Natural killer cell treated with Interleukin-12 subunit alpha and Interleukin-12 subunit beta and Interleukin-15 and Interleukin-18, amount 100 ng/mL, for 72 hours (primary cell): ENCODE measurements at regions not wholly inside any gene's neighbourhood (a gene's known extent, or its start where the extent isn't known, plus 50 kb on each side); places are given as distances from the start of the nearest gene placed in this dataset.
"Not testable (repeated sequence)": the region's sequence is repeated elsewhere in the genome, so short reads cannot be mapped to it uniquely, and the experiment has no call there.

ENCODE experiments used
- ATAC-seq, 2 donors: fragments of 150-1000 bp; cut with Tn5 transposase in 1 of 2; sonication (Bioruptor Pico), chemical (Tn5 transposase) in 1 of 2; 2 replicates each; pipeline ENCODE4 v1.10.0; 2021
- DNase-seq: peaks from one replicate; pipeline ENCODE4 v3.0.0; 2022; ENCODE audit warnings: low spot score
- H3K27ac Mint-ChIP-seq, 2 donors: 1 replicate in 1 of 2; 2 replicates in 1 of 2; pipeline ENCODE4 v1.8.0; 2022; ENCODE audit warnings: mixed read lengths in 2 of 2, mild to moderate bottlenecking in 1 of 2, moderate library complexity in 1 of 2
- H3K27me3 Mint-ChIP-seq, 2 donors: 1 replicate in 1 of 2; 2 replicates in 1 of 2; pipeline ENCODE4 v1.8.0; 2022; ENCODE audit warnings: mixed read lengths in 2 of 2
- H3K36me3 Mint-ChIP-seq: one replicate; pipeline ENCODE4 v1.8.0; 2022; ENCODE audit warnings: mixed read lengths
- H3K4me1 Mint-ChIP-seq, 2 donors: 1 replicate in 1 of 2; 2 replicates in 1 of 2; pipeline ENCODE4 v1.8.0; 2022; ENCODE audit warnings: low read depth in 2 of 2, mixed read lengths in 2 of 2, mild to moderate bottlenecking in 1 of 2
- H3K4me3 Mint-ChIP-seq: one replicate; pipeline ENCODE4 v1.8.0; 2022; ENCODE audit warnings: mixed read lengths
- H3K9me3 Mint-ChIP-seq: 2 replicates; pipeline ENCODE4 v1.8.0; 2022; ENCODE audit warnings: mixed read lengths

DNA sequence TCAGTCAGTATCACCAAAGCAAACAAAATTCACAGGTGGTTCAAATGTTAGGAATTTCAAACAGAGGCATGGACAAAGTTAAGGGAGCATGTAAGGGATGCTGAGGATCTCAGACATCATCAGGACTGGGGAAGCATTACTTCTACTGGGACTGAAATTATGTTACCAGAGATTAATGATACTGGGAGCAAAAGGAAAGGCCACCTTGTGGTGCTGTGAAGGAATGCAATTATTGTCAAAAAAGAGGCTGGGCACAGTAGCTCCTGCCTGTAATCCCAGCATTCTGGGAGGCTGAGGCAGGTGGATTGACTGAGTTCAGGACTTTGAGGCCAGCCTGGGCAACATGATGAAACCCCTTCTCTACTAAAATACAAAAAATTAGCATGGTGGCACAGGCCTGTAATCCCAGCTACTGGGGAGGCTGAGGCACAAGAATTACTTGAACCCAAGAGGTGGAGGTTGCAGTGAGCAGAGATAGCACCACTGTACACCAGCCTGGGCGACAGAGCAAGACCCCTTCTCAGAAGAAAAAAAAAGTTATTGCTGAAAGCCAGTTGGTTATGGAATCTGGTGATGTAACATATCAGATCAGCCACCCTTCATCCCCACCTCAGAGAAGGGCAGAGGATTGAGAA lies 954.3 kb downstream of the PCDH7 start:
- H3K36me3 Mint-ChIP-seq, result no peaks in the 10 kb centered on the region
- H3K4me1 Mint-ChIP-seq, result no peaks in the 10 kb centered on the region
- no peak for DNase-seq
- no peaks in the 10 kb centered on the region for H3K27me3 Mint-ChIP-seq
- H3K9me3 Mint-ChIP-seq, result peaks cover 6% of the 10 kb centered on the region
- H3K4me3 Mint-ChIP-seq, result no peak overlapping the region
- no peak overlapping the region for H3K27ac Mint-ChIP-seq
- ATAC-seq, result no peak

DNA sequence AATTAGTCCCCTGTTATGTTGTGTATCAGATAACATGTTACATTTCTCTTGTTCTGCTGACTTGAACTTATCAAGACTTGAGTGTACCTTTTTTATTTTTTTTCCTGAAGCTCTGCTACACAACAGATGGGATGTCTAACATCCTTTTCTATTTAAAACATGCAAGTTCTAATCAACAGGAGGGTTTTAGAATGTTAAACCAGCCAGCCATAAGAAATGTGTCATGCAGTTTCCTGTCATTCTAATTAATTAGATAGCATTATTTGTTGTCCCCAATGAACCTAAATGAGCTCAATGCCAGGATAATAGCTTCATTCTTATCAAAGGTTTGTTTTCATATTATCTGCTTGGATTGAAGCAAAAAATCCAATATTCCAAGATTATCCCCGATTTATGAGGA lies 958.2 kb downstream of the PCDH7 start:
- Mint-ChIP-seq H3K27me3 (no peaks in the 10 kb centered on the region), H3K36me3 (no peaks in the 10 kb centered on the region), H3K4me3 (no peak overlapping the region), H3K27ac (no peak overlapping the region), H3K9me3 (peaks cover 7% of the 10 kb centered on the region), H3K4me1 (no peaks in the 10 kb centered on the region)
- ATAC-seq (no peak), DNase-seq (no peak)

DNA sequence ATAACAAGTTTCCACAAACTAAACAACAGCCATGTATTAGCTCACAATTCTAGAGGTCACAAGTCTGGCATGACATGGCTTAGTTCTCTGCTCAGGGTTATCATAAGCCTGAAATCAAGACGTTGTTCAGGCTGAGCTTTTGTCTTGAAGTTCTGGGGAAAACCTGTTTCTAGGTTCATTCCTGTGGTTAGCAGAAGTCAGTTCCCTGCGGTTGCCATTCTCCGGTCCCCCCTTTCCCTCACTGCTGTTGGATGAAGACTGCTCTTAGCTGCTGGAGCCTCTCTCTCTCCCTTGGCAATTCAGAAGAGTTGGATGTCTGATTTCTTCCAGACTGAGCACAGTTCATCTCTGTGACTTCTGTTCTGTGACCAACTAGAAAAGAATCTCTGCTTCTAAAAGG lies 962.6 kb downstream of the PCDH7 start:
- H3K4me1 Mint-ChIP-seq, result no peaks in the 10 kb centered on the region
- ATAC-seq (no peak), DNase-seq (no peak)
- no peaks in the 10 kb centered on the region for H3K36me3 Mint-ChIP-seq
- no peak overlapping the region for H3K27ac Mint-ChIP-seq
- H3K4me3 Mint-ChIP-seq, result no peak overlapping the region
- H3K9me3 Mint-ChIP-seq, result peaks cover 3% of the 10 kb centered on the region
- H3K27me3 Mint-ChIP-seq, result no peaks in the 10 kb centered on the region

DNA sequence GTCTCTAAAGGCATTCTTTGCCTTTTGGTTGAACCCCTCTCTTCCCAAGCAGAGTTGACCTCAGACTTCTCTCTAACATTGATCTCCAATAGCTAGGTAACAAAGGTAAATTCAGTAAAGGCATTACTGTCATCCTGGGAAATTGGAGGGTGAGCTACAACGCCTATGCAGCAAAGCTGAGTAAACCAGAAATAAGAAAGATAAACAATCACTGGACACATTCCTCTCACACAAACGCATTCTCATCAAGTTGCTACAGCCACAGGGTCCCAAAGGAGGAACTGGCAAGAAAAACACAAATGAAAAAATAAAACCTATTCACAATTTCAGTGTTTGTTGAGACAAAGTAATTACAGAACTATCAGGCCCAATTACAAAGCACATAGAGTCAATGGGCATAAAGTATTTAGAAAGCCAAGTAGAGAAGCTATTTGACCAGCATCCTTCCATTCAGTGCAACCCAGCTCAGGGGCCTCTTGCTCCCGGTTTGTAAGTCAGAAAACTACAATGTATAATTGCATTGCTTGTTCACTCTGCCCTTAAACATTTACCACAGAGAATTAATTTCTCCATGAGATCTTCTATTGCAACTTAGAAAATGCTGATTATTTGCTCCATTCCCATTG lies 967.7 kb downstream of the PCDH7 start:
- no peaks in the 10 kb centered on the region for H3K4me1 Mint-ChIP-seq
- H3K36me3 Mint-ChIP-seq, result no peaks in the 10 kb centered on the region
- DNase-seq (no peak), ATAC-seq (no peak)
- no peaks in the 10 kb centered on the region for H3K27me3 Mint-ChIP-seq
- H3K27ac Mint-ChIP-seq, result no peak overlapping the region
- H3K4me3 Mint-ChIP-seq, result no peak overlapping the region
- H3K9me3 Mint-ChIP-seq, result peaks cover 4% of the 10 kb centered on the region

DNA sequence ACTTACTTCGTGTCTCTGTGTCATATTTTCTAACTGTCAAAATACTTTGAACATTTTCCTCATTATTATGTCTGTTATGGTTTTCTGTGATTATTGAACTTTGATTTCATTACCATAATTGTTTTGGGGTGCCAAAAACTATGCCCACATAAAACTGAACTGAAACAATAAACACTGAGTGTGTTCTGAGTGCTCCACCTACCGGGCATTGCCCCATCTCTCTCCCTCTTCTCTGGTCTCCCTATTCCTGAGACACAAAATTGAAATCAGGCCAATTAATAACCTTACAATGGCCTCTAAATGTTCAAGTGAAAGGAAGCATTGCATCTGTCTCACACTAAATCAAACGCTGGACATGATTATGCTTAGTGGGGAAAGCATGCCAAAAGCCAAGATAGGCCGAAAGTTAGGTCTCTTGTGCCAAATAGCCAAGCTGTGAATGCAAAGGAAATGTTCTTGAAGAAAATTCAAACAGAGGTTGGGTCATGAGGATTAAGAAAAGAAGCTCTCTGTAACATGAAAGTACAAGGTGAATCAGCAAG lies 972.3 kb downstream of the PCDH7 start:
- Mint-ChIP-seq H3K27ac (no peak overlapping the region), H3K27me3 (no peaks in the 10 kb centered on the region), H3K4me1 (no peaks in the 10 kb centered on the region), H3K4me3 (no peak overlapping the region), H3K9me3 (peaks cover 12% of the 10 kb centered on the region), H3K36me3 (no peaks in the 10 kb centered on the region)
- no peak for DNase-seq
- ATAC-seq, result no peak

DNA sequence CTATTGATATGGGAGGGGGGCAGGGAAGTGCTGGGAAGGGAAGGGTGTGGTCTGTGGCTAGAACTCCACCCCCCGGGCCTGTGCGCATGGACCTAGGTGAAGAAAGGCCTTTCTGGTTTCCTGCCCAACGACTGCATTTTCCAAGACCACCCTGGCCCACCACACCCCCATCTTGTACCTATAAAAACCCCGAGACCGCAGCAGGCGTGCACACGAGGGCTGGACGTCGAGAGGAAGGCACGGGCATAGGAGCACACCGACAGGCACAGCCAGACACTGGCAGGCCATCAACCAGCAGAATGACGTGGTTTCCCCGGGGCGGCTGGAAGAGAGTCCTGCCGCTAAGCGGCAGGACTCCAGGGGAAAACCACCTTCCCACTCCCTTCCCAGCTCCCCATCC lies 981.1 kb downstream of the PCDH7 start:
- Mint-ChIP-seq H3K4me3 (no peak overlapping the region), H3K4me1 (no peaks in the 10 kb centered on the region), H3K9me3 (peaks cover 23% of the 10 kb centered on the region), H3K36me3 (peaks cover 12% of the 10 kb centered on the region), H3K27me3 (no peaks in the 10 kb centered on the region), H3K27ac (no peak overlapping the region)
- DNase-seq (no peak), ATAC-seq (no peak)

DNA sequence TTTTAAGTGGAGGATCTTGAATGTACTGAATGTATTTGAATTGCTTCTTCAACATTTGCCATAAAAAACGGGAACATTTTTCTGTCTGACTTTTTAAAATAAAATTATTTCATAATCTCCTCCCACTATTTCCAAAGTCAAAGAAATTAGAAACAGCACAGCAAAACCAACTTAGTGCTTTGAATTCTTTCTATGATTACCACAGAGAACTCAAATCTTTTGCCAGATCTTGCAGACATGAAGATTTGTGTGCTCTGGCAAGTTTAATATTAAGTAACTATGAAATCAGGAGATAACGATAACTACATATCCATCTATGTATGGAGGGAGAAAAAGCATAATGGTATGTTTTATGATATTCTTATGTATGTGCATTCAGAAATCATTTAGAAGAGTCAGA lies 982.2 kb downstream of the PCDH7 start:
- Mint-ChIP-seq H3K36me3 (peaks cover 12% of the 10 kb centered on the region), H3K27ac (no peak overlapping the region), H3K4me1 (no peaks in the 10 kb centered on the region), H3K4me3 (no peak overlapping the region), H3K9me3 (peaks cover 23% of the 10 kb centered on the region), H3K27me3 (no peaks in the 10 kb centered on the region)
- no peak for ATAC-seq
- DNase-seq, result no peak

DNA sequence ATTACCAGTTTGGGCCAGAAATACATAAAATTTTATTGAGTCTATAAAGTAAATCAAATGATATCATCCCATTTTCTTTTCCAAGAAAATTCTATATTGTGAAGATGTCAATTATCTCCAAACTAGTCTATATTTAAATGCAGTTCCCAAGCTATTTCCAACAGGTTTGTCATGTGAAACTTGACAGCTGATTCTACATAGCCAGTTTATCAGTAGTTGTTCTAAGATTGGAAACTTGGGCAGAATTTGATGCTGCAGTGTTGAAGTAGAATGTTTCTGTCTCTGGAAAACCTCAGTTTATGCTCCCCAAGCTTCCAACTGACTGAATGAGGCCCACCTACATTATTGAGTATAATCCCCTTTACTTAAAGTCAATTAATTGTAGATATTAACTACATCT lies 994.1 kb downstream of the PCDH7 start:
- Mint-ChIP-seq H3K27me3 (no peaks in the 10 kb centered on the region), H3K4me1 (no peaks in the 10 kb centered on the region), H3K4me3 (no peak overlapping the region), H3K9me3 (peaks cover 11% of the 10 kb centered on the region), H3K36me3 (peaks cover 8% of the 10 kb centered on the region), H3K27ac (no peak overlapping the region)
- DNase-seq (no peak), ATAC-seq (no peak)

DNA sequence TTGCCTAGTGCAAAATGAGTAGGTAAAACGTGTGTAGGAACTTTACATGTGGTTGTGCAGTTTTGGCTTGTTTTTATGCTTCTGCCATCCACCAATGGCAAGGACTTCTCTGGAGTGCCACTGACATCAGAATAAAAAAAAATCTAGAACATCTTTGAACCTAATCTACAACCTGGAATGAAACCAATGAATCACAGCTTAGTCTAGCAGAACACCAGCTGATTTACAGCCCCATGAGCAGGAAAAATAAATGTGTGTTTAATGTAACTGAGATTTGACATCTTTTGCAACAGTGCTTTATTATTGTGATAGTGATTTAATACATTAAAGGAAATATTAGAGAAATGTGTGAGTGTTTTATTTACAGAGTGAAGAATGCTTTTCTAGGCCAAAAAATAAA lies 995.1 kb downstream of the PCDH7 start:
- H3K4me1 Mint-ChIP-seq, result no peaks in the 10 kb centered on the region
- no peaks in the 10 kb centered on the region for H3K27me3 Mint-ChIP-seq
- peaks cover 4% of the 10 kb centered on the region for H3K36me3 Mint-ChIP-seq
- DNase-seq, result no peak
- no peak overlapping the region for H3K27ac Mint-ChIP-seq
- no peak overlapping the region for H3K4me3 Mint-ChIP-seq
- H3K9me3 Mint-ChIP-seq, result peaks cover 18% of the 10 kb centered on the region
- no peak for ATAC-seq

DNA sequence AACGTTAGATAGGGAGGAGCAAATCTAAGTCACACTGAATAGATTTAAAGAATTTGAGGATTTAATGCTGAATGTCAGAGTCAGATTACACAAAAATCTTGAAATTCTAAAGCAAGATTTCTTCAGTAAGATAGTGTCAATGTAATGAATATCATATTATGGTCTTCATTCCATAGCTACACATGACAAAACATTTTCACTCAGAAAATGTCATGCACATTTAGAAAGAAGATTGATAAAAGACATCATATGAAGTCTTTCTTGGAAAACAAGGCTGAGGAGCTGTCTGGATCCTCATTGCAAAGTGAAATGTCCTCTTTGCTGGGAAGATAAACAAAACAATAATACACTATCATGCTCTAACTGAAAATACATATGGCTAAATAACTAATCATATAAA lies 1006.9 kb downstream of the PCDH7 start:
- H3K27ac Mint-ChIP-seq, result no peak overlapping the region
- DNase-seq, result no peak
- no peaks in the 10 kb centered on the region for H3K27me3 Mint-ChIP-seq
- peaks cover 7% of the 10 kb centered on the region for H3K9me3 Mint-ChIP-seq
- no peak for ATAC-seq
- no peaks in the 10 kb centered on the region for H3K4me1 Mint-ChIP-seq
- H3K36me3 Mint-ChIP-seq, result no peaks in the 10 kb centered on the region
- no peak overlapping the region for H3K4me3 Mint-ChIP-seq

DNA sequence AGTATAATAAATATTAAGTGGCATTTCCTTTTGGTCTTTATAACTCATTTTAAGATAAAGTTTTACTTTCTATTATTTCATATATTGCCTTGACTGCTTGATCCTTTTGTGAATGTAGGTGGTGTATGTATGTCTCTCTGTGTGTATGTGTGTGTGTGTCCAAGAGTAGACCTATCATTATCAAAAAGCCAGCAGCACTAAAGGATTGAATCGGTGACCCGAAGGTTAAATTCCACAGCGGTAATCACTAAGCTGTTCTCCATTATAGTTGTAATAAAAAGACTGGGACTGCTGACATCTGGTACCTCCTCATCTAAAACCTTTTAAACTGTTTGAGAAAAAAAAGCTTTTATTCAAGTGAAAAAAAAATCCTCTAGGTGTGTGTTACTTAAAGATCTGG lies 1014.8 kb downstream of the PCDH7 start:
- Mint-ChIP-seq H3K27me3 (no peaks in the 10 kb centered on the region), H3K4me3 (no peak overlapping the region), H3K9me3 (peaks cover 11% of the 10 kb centered on the region), H3K27ac (no peak overlapping the region), H3K36me3 (peaks cover 4% of the 10 kb centered on the region), H3K4me1 (no peaks in the 10 kb centered on the region)
- ATAC-seq, result no peak
- DNase-seq, result no peak

DNA sequence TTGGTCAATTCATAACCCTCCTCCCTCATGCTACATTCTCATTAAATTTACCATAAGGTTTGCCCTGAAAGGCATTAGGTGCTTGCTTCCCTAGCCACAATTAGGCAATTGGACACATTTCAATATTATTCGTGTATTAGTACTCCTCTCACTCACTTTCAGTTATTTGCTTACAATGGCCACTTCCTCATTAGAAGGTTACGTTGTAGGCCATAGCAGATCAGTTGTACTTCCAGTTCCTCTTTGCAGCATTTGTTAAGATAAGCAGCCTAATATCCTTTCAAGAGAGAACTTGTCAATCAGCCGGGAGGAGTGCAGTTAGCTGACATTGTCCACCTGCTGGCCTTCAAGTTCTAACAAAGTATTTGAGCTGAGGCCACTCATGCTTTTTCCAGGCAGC lies 1017.2 kb downstream of the PCDH7 start:
- Mint-ChIP-seq H3K27ac (no peak overlapping the region), H3K4me1 (no peaks in the 10 kb centered on the region), H3K36me3 (peaks cover 4% of the 10 kb centered on the region), H3K27me3 (no peaks in the 10 kb centered on the region), H3K9me3 (peaks cover 8% of the 10 kb centered on the region), H3K4me3 (no peak overlapping the region)
- ATAC-seq (no peak), DNase-seq (no peak)

DNA sequence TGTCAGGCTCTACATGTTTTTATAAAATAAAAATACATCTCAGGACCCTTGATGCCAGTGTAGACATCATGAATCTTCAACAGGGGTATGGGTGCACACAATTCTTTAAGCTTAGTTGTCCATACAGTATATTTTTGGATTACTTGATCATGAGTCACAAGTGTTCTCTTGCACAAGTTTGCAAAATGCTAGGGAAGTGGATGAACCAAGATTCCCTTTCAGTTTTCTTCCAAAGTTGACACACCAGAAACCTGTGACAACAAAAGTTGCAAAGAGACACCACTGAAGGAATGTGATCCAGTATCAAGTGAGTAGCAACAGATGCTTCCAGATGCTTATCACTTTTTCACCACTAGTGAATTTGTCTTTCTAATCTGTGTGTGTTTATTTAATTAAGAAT lies 1021.2 kb downstream of the PCDH7 start:
- H3K36me3 Mint-ChIP-seq, result no peaks in the 10 kb centered on the region
- H3K27me3 Mint-ChIP-seq, result no peaks in the 10 kb centered on the region
- H3K9me3 Mint-ChIP-seq, result peaks cover 8% of the 10 kb centered on the region
- no peak for DNase-seq
- H3K27ac Mint-ChIP-seq, result no peak overlapping the region
- H3K4me3 Mint-ChIP-seq, result no peak overlapping the region
- ATAC-seq, result no peak
- H3K4me1 Mint-ChIP-seq, result no peaks in the 10 kb centered on the region

DNA sequence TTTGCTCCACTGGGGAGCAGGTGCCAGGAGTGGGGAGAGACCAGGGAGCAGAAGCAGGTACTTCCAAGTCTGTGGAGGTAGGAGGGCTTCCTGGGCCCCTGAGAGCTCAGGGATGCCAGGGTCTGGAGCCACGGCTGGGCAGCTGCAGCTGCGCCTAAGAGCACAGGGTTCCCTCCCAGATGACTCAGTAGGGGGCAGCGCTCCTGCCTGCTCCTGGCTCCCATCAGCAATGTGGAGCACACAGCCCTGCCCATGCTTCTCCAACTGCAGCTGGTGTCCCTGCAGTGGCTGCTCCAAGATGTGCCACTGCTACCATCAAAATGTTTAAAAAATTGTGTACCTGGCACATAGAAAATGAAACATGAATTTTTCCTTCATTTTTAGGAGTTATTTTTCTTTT lies 1028.2 kb downstream of the PCDH7 start:
- Mint-ChIP-seq H3K36me3 (peaks cover 9% of the 10 kb centered on the region), H3K27me3 (no peaks in the 10 kb centered on the region), H3K4me1 (no peaks in the 10 kb centered on the region), H3K4me3 (no peak overlapping the region), H3K9me3 (peaks cover 12% of the 10 kb centered on the region), H3K27ac (no peak overlapping the region)
- ATAC-seq (no peak), DNase-seq (no peak)

DNA sequence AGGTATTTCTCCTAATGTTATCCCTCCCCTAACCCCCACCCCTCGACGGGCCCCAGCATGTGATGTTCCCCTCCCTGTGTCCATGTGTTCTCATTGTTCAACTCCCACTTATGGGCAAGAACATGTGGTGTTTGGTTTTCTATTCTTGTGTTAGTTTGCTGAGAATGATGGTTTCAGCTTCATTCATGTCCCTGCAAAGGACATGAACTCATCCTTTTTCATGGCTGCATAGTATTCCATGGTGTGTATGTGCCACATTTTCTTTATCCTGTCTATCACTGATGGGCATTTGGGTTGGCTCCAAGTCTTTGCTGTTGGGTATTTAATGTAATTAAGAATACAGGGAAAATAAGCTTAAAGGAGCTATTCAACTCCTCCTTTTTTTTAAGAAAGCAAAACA lies 1030.4 kb downstream of the PCDH7 start:
- H3K4me1 Mint-ChIP-seq, DNase-seq, ATAC-seq, H3K36me3 Mint-ChIP-seq, H3K27me3 Mint-ChIP-seq, H3K27ac Mint-ChIP-seq, H3K4me3 Mint-ChIP-seq: not testable (repeated sequence)
- peaks cover 10% of the 10 kb centered on the region for H3K9me3 Mint-ChIP-seq
